NCI-H446 treated with DMSO at 0.1 percent for 48 hours (cell line): ENCODE measurements at regions not wholly inside any gene's neighbourhood (a gene's known extent, or its start where the extent isn't known, plus 50 kb on each side); places are given as distances from the start of the nearest gene placed in this dataset.

Source experiments
- DNase-seq: peaks from one replicate; lab custom pipeline; 2025; lab: John Stamatoyannopoulos, UW

GRCh38 chr1:222290866-222291265, 257.0 kb downstream of the HHIPL2 start:
- no peak for DNase-seq

- DNase-seq, result no peak
Measured at GRCh38 chr1:222288053-222288452, 259.9 kb downstream of the HHIPL2 start.

- no peak for DNase-seq
Measured at GRCh38 chr1:222286011-222286410, 261.9 kb downstream of the HHIPL2 start.

- DNase-seq, result no peak
Measured at GRCh38 chr1:222285526-222285925, 262.4 kb downstream of the HHIPL2 start.

GRCh38 chr1:222284466-222284865, 263.4 kb downstream of the HHIPL2 start:
- no peak for DNase-seq

- DNase-seq, result no peak
Measured at GRCh38 chr1:222283147-222283768, 264.6 kb downstream of the HHIPL2 start.

- DNase-seq, result no peak
Measured at GRCh38 chr1:222279591-222279990, 268.3 kb downstream of the HHIPL2 start.

- DNase-seq, result no peak
Measured at GRCh38 chr1:222278501-222278900, 269.4 kb downstream of the HHIPL2 start.

GRCh38 chr1:222275729-222276465, 272.0 kb downstream of the HHIPL2 start:
- DNase-seq, result peak; percentile 35

GRCh38 chr1:222275001-222275728, 272.7 kb downstream of the HHIPL2 start:
- DNase-seq, result no peak

- DNase-seq, result no peak
Measured at GRCh38 chr1:222266223-222267196, 281.4 kb downstream of the HHIPL2 start.

- DNase-seq, result no peak
Measured at GRCh38 chr1:222263791-222264190, 284.1 kb downstream of the HHIPL2 start.

GRCh38 chr1:222257027-222257426, 290.9 kb downstream of the HHIPL2 start:
- no peak for DNase-seq

GRCh38 chr1:222256058-222256457, 291.8 kb downstream of the HHIPL2 start:
- DNase-seq, result no peak

- DNase-seq, result no peak
Measured at GRCh38 chr1:222252788-222253187, 295.1 kb downstream of the HHIPL2 start.

GRCh38 chr1:222251847-222252246, 296.1 kb downstream of the HHIPL2 start:
- no peak for DNase-seq

GRCh38 chr1:222250376-222250775, 297.5 kb downstream of the HHIPL2 start:
- no peak for DNase-seq

- no peak for DNase-seq
Measured at GRCh38 chr1:222247811-222248310, 300.0 kb downstream of the HHIPL2 start.

- DNase-seq, result no peak
Measured at GRCh38 chr1:222247081-222247480, 300.8 kb downstream of the HHIPL2 start.

- DNase-seq, result no peak
Measured at GRCh38 chr1:222243902-222244301, 304.0 kb downstream of the HHIPL2 start.

GRCh38 chr1:222242492-222242891, 305.4 kb downstream of the HHIPL2 start:
- no peak for DNase-seq

- no peak for DNase-seq
Measured at GRCh38 chr1:222241410-222241809, 306.5 kb downstream of the HHIPL2 start.
